ENCODE measurements at regions not wholly inside any gene's neighbourhood (a gene's known extent, or its start where the extent isn't known, plus 50 kb on each side); places are given as distances from the start of the nearest gene placed in this dataset.

DNA sequence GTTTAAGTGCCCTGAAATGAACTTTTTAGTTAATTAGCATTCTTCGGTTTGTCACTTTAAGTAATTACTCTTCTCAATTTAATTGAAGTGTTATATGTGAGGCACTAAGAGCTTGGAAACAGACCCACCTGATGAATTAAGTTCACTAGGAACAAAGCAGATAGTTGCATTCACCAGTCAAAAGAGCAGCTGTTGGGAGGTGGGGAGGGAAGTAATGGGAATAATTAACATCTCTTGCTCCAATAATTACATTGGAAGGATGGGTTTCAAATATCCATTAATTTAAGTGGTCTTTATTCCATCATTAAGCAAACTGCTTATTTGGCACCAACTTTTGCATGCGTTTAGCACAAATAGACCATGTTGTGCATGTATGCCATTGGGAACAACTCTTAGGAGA is 667.2 kb downstream of the GALC start:
- TF ChIP-seq CTCF (IDR thresholded peaks at IDR 0.05) = no peak
- TF ChIP-seq POLR2A (IDR thresholded peaks at IDR 0.05) = no peak

All from thyroid gland (tissue), 4 donors.